ENCODE measurements at regions not wholly inside any gene's neighbourhood (a gene's known extent, or its start where the extent isn't known, plus 50 kb on each side); places are given as distances from the start of the nearest gene placed in this dataset.

DNA sequence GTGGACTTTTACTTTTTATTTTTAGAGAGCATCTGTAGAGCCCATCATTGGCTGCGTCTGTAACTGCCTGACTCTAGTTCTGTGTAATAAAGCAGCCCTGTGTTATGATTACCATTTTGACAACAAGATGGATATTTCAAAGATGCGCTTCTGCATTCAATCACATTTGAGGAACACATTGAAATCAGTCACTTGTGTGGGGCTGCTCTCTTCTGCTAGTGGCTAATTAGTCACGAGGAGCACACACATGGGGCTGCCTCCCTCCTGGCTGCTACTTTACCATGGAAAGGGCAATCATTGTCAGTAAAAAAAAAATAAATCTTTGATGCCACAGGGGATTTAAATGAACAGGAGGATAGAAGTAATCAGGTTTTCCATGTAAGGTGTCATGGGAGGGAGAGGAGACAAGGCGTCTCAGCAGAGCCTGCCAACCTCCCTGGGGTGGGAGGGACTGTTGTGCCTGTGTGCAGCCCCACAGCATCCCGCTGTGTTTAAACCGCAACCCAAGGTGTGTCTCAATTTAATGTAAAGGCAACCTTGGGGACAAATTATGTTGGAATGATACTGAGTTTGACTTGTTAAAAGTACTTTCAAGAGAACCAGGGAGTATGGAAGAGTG, 205.2 kb upstream of the COBL start:
- TF ChIP-seq GATA3 (IDR thresholded peaks at IDR 0.05; ENCODE audit: low read depth, low read length) (no peak), GATA2 (IDR thresholded peaks at IDR 0.05; ENCODE audit: low read depth, low read length) (no peak)
